Kasumi-1 (cell line): ENCODE measurements at regions not wholly inside any gene's neighbourhood (a gene's known extent, or its start where the extent isn't known, plus 50 kb on each side); places are given as distances from the start of the nearest gene placed in this dataset.

Experiments
- DNase-seq, 2 experiments: peaks; one replicate each; lab custom pipeline; 2025; lab: John Stamatoyannopoulos, UW

- DNase-seq, result no peak
These were observed 119.8 kb upstream of the ARHGAP28 start for GRCh38 chr18:6609666-6610264.

- DNase-seq, result no peak
These were observed 119.0 kb upstream of the ARHGAP28 start for GRCh38 chr18:6610466-6610865.

- no peak for DNase-seq
These were observed 115.9 kb upstream of the ARHGAP28 start for GRCh38 chr18:6613581-6613980.

GRCh38 chr18:6614952-6615351 is 114.6 kb upstream of the ARHGAP28 start:
- DNase-seq, result no peak

GRCh38 chr18:6616981-6617380 is 112.5 kb upstream of the ARHGAP28 start:
- DNase-seq, result no peak

GRCh38 chr18:6621437-6621836 is 108.1 kb upstream of the ARHGAP28 start:
- no peak for DNase-seq

GRCh38 chr18:6623278-6623677 is 106.2 kb upstream of the ARHGAP28 start:
- DNase-seq, result no peak

- DNase-seq, result no peak
These were observed 105.2 kb upstream of the ARHGAP28 start for GRCh38 chr18:6624271-6624660.

- no peak for DNase-seq
These were observed 104.7 kb upstream of the ARHGAP28 start for GRCh38 chr18:6624661-6625311.

- DNase-seq, result no peak
These were observed 104.0 kb upstream of the ARHGAP28 start for GRCh38 chr18:6625481-6625880.

GRCh38 chr18:6626457-6626856 is 103.1 kb upstream of the ARHGAP28 start:
- DNase-seq, result no peak

- no peak for DNase-seq
These were observed 101.9 kb upstream of the ARHGAP28 start for GRCh38 chr18:6627645-6628044.

- DNase-seq, result no peak
These were observed 101.3 kb upstream of the ARHGAP28 start for GRCh38 chr18:6628187-6628586.

- DNase-seq, result no peak
These were observed 99.8 kb upstream of the ARHGAP28 start for GRCh38 chr18:6629635-6630140.

GRCh38 chr18:6633310-6633709 is 96.2 kb upstream of the ARHGAP28 start:
- DNase-seq, result no peak

GRCh38 chr18:6636091-6636490 is 93.4 kb upstream of the ARHGAP28 start:
- no peak for DNase-seq

- no peak for DNase-seq
These were observed 91.1 kb upstream of the ARHGAP28 start for GRCh38 chr18:6638447-6638846.

GRCh38 chr18:6639305-6639704 is 90.2 kb upstream of the ARHGAP28 start:
- DNase-seq, result no peak

- no peak for DNase-seq
These were observed 84.5 kb upstream of the ARHGAP28 start for GRCh38 chr18:6644836-6645627.

GRCh38 chr18:6646801-6647200 is 82.7 kb upstream of the ARHGAP28 start:
- DNase-seq, result no peak

GRCh38 chr18:6648581-6648980 is 80.9 kb upstream of the ARHGAP28 start:
- no peak for DNase-seq

- no peak for DNase-seq
These were observed 79.9 kb upstream of the ARHGAP28 start for GRCh38 chr18:6649421-6650126.
